NB4 (cell line): ENCODE measurements at regions not wholly inside any gene's neighbourhood (a gene's known extent, or its start where the extent isn't known, plus 50 kb on each side); places are given as distances from the start of the nearest gene placed in this dataset.

Experiments used
- POLR2A ChIP-seq: IDR thresholded peaks from 2 replicates; pipeline ENCODE4 v1.6.1; 2011; ENCODE audit warnings: mild to moderate bottlenecking; ENCODE audit not compliant: insufficient read length; ENCODE audit errors: extremely low read depth
- TF ChIP-seq, protein P1 (sequence below): IDR thresholded peaks from 2 replicates; pipeline ENCODE4 v1.6.1; 2011; ENCODE audit warnings: low read depth, low read length
- TF ChIP-seq, protein P2 (sequence below): IDR thresholded peaks from one replicate; pipeline ENCODE4 v1.5.1; 2012; ENCODE audit warnings: low read depth, low read length

DNA sequence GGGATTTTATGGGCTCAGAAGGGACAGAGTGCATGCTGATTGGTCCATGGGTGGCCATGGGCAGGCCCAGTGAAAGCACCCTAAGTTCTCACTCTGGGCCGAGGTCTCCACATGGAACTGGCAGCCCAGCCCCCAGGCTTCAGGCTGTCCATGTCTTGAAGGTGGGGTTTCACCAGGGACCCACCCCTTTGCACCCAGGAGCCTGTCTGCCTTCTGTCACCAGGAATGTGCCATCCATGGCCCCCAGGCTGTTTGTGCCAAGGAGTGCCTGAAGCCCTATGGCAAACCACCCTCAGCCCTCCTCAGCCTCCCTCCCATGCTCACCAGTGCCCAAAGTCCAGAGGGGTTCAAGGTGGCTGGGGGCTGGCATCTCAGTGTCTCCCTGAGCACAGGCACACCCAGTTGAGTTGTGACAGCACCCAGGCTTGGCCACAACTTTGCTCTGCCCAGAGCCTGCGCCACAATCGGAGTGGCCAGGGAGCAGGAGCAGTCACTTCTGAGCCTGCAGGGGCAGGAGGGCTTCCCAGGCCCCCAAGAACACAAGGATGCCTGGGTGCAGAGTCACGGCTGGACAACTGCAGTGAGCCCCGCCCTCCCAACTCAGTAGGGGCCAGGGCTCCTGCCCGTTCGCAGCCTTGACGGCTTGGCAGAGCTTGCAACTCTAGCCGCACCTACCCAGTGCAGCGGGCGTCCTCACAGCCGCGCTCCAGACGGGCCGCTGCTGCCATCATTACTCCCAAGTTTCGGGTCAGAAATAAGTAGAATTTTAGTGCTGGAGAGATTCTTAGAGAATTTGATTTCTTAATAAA, 185.3 kb upstream of the NUDT6 start:
- TF ChIP-seq, protein P1, sequence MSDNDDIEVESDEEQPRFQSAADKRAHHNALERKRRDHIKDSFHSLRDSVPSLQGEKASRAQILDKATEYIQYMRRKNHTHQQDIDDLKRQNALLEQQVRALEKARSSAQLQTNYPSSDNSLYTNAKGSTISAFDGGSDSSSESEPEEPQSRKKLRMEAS, result no peak
- TF ChIP-seq, protein P2, sequence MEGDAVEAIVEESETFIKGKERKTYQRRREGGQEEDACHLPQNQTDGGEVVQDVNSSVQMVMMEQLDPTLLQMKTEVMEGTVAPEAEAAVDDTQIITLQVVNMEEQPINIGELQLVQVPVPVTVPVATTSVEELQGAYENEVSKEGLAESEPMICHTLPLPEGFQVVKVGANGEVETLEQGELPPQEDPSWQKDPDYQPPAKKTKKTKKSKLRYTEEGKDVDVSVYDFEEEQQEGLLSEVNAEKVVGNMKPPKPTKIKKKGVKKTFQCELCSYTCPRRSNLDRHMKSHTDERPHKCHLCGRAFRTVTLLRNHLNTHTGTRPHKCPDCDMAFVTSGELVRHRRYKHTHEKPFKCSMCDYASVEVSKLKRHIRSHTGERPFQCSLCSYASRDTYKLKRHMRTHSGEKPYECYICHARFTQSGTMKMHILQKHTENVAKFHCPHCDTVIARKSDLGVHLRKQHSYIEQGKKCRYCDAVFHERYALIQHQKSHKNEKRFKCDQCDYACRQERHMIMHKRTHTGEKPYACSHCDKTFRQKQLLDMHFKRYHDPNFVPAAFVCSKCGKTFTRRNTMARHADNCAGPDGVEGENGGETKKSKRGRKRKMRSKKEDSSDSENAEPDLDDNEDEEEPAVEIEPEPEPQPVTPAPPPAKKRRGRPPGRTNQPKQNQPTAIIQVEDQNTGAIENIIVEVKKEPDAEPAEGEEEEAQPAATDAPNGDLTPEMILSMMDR, result no peak
- TF ChIP-seq POLR2A, result no peak
